ENCODE measurements at regions not wholly inside any gene's neighbourhood (a gene's known extent, or its start where the extent isn't known, plus 50 kb on each side); places are given as distances from the start of the nearest gene placed in this dataset.

- H3K36me3 ChIP-seq (ENCODE audit: control insufficient read depth, insufficient read depth, low read length), result no peaks in the 10 kb centered on the region
- no peaks in the 10 kb centered on the region for H3K9me3 ChIP-seq (replicated peaks; ENCODE audit: control insufficient read depth, low read depth, low read length)
- no peak overlapping the region for H3K4me3 ChIP-seq (ENCODE audit: low read length)
- no peaks in the 10 kb centered on the region for H3K4me1 ChIP-seq (ENCODE audit: control insufficient read depth, insufficient read depth, low read length)
- H3K27ac ChIP-seq (ENCODE audit: low read length), result no peak overlapping the region
- WGBS (ENCODE audit: insufficient coverage), result 40% methylated on average over 1 of the region's 2 CpGs
- peaks cover 7% of the 10 kb centered on the region for H3K27me3 ChIP-seq (ENCODE audit: control insufficient read depth, insufficient read depth, low read length)
- DNase-seq, result no peak
These were observed 51.0 kb upstream of the PHF24 start for GRCh38 chr9:34907044-34907443.

GRCh38 chr9:34899535-34900158 lies 58.4 kb upstream of the PHF24 start:
- Histone ChIP-seq H3K4me3 (ENCODE audit: low read length) (no peak overlapping the region), H3K9me3 (replicated peaks; ENCODE audit: control insufficient read depth, low read depth, low read length) (no peaks in the 10 kb centered on the region), H3K4me1 (ENCODE audit: control insufficient read depth, insufficient read depth, low read length) (no peaks in the 10 kb centered on the region), H3K27ac (ENCODE audit: low read length) (no peak overlapping the region), H3K36me3 (ENCODE audit: control insufficient read depth, insufficient read depth, low read length) (no peaks in the 10 kb centered on the region), H3K27me3 (ENCODE audit: control insufficient read depth, insufficient read depth, low read length) (peaks cover 7% of the 10 kb centered on the region)
- peak; percentile 80 for DNase-seq
- WGBS (ENCODE audit: insufficient coverage), result 26% methylated on average over 3 of the region's 7 CpGs

- Histone ChIP-seq H3K27me3 (ENCODE audit: control insufficient read depth, insufficient read depth, low read length) (peaks cover 7% of the 10 kb centered on the region), H3K4me1 (ENCODE audit: control insufficient read depth, insufficient read depth, low read length) (no peaks in the 10 kb centered on the region), H3K36me3 (ENCODE audit: control insufficient read depth, insufficient read depth, low read length) (no peaks in the 10 kb centered on the region), H3K27ac (ENCODE audit: low read length) (no peak overlapping the region), H3K4me3 (ENCODE audit: low read length) (no peak overlapping the region), H3K9me3 (replicated peaks; ENCODE audit: control insufficient read depth, low read depth, low read length) (no peaks in the 10 kb centered on the region)
- 70% methylated on average over 7 of the region's 8 CpGs for WGBS (ENCODE audit: insufficient coverage)
- no peak for DNase-seq
These were observed 59.2 kb upstream of the PHF24 start for GRCh38 chr9:34898846-34899245.

DNA sequence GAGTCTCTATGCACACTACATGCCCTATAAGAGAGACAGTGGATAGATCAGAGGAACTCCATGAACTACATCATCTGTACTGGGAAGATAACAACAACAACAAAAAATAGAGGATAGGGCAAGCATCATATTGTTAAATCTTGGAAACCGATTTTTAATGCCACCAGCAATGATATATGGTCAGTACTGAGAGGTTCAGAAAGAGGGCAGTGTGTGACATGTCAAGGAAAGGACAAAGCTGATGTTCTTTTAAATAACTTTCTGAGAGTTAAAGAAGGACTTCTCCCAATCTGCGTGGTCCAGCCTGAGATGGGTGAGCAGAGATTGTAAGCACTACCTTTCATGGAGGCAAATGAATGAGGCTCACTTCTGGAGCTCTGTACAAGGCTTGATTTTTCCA lies 62.0 kb upstream of the PHF24 start:
- no peak overlapping the region for H3K27ac ChIP-seq (ENCODE audit: low read length)
- peaks cover 4% of the 10 kb centered on the region for H3K27me3 ChIP-seq (ENCODE audit: control insufficient read depth, insufficient read depth, low read length)
- H3K36me3 ChIP-seq (ENCODE audit: control insufficient read depth, insufficient read depth, low read length), result no peaks in the 10 kb centered on the region
- DNase-seq, result no peak
- H3K9me3 ChIP-seq (replicated peaks; ENCODE audit: control insufficient read depth, low read depth, low read length), result no peaks in the 10 kb centered on the region
- WGBS (ENCODE audit: insufficient coverage), result no CpG with 5 or more reads among the region's 2 CpGs
- H3K4me3 ChIP-seq (ENCODE audit: low read length), result no peak overlapping the region
- no peaks in the 10 kb centered on the region for H3K4me1 ChIP-seq (ENCODE audit: control insufficient read depth, insufficient read depth, low read length)

- no peaks in the 10 kb centered on the region for H3K4me1 ChIP-seq (ENCODE audit: control insufficient read depth, insufficient read depth, low read length)
- whole genome bisulfite sequencing (ENCODE audit: insufficient coverage), result 53% methylated on average over 4 of the region's 5 CpGs
- no peak overlapping the region for H3K27ac ChIP-seq (ENCODE audit: low read length)
- DNase-seq, result no peak
- no peaks in the 10 kb centered on the region for H3K27me3 ChIP-seq (ENCODE audit: control insufficient read depth, insufficient read depth, low read length)
- no peak overlapping the region for H3K4me3 ChIP-seq (ENCODE audit: low read length)
- no peaks in the 10 kb centered on the region for H3K9me3 ChIP-seq (replicated peaks; ENCODE audit: control insufficient read depth, low read depth, low read length)
- H3K36me3 ChIP-seq (ENCODE audit: control insufficient read depth, insufficient read depth, low read length), result no peaks in the 10 kb centered on the region
These were observed 65.2 kb upstream of the PHF24 start for GRCh38 chr9:34892886-34893285.

GRCh38 chr9:34891386-34891785 lies 66.7 kb upstream of the PHF24 start:
- H3K27ac ChIP-seq (ENCODE audit: low read length), result no peak overlapping the region
- no peaks in the 10 kb centered on the region for H3K36me3 ChIP-seq (ENCODE audit: control insufficient read depth, insufficient read depth, low read length)
- no peaks in the 10 kb centered on the region for H3K4me1 ChIP-seq (ENCODE audit: control insufficient read depth, insufficient read depth, low read length)
- no peaks in the 10 kb centered on the region for H3K9me3 ChIP-seq (replicated peaks; ENCODE audit: control insufficient read depth, low read depth, low read length)
- no peaks in the 10 kb centered on the region for H3K27me3 ChIP-seq (ENCODE audit: control insufficient read depth, insufficient read depth, low read length)
- H3K4me3 ChIP-seq (ENCODE audit: low read length), result no peak overlapping the region
- no peak for DNase-seq
- 89% methylated on average over 1 of the region's 1 CpG for WGBS (ENCODE audit: insufficient coverage)

- 21% methylated on average over 2 of the region's 2 CpGs for WGBS (ENCODE audit: insufficient coverage)
- DNase-seq, result no peak
- no peaks in the 10 kb centered on the region for H3K4me1 ChIP-seq (ENCODE audit: control insufficient read depth, insufficient read depth, low read length)
- H3K4me3 ChIP-seq (ENCODE audit: low read length), result no peak overlapping the region
- no peaks in the 10 kb centered on the region for H3K9me3 ChIP-seq (replicated peaks; ENCODE audit: control insufficient read depth, low read depth, low read length)
- H3K36me3 ChIP-seq (ENCODE audit: control insufficient read depth, insufficient read depth, low read length), result no peaks in the 10 kb centered on the region
- H3K27me3 ChIP-seq (ENCODE audit: control insufficient read depth, insufficient read depth, low read length), result no peaks in the 10 kb centered on the region
- no peak overlapping the region for H3K27ac ChIP-seq (ENCODE audit: low read length)
These were observed 70.2 kb upstream of the PHF24 start for GRCh38 chr9:34887841-34888240.

- Histone ChIP-seq H3K27ac (ENCODE audit: low read length) (no peak overlapping the region), H3K4me1 (ENCODE audit: control insufficient read depth, insufficient read depth, low read length) (no peaks in the 10 kb centered on the region), H3K27me3 (ENCODE audit: control insufficient read depth, insufficient read depth, low read length) (no peaks in the 10 kb centered on the region), H3K4me3 (ENCODE audit: low read length) (no peak overlapping the region), H3K9me3 (replicated peaks; ENCODE audit: control insufficient read depth, low read depth, low read length) (no peaks in the 10 kb centered on the region), H3K36me3 (ENCODE audit: control insufficient read depth, insufficient read depth, low read length) (no peaks in the 10 kb centered on the region)
- 89% methylated on average over 1 of the region's 2 CpGs for WGBS (ENCODE audit: insufficient coverage)
- no peak for DNase-seq
These were observed 73.3 kb upstream of the PHF24 start for GRCh38 chr9:34884747-34885189.

DNA sequence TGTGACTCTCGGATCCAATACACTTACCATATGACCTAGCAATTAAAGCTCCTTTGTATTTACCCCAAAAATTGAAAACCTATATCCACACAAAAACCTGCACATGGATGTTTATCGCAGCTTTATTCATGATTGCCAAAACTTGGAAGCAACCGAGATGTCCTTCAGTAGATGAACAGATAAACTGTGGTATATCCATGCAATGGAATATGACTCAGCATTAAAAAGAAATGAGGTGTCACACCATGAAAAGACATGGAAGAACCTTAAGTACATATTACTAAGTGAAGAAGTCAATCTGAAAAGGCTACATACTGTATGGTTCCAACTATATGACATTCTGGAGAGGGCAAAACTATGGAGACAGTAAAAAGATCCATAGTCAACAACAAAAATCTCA lies 82.0 kb upstream of the PHF24 start:
- no peak overlapping the region for H3K4me3 ChIP-seq (ENCODE audit: low read length)
- no peaks in the 10 kb centered on the region for H3K36me3 ChIP-seq (ENCODE audit: control insufficient read depth, insufficient read depth, low read length)
- H3K4me1 ChIP-seq (ENCODE audit: control insufficient read depth, insufficient read depth, low read length), result no peaks in the 10 kb centered on the region
- WGBS (ENCODE audit: insufficient coverage), result 80% methylated on average over 1 of the region's 3 CpGs
- H3K27me3 ChIP-seq (ENCODE audit: control insufficient read depth, insufficient read depth, low read length), result no peaks in the 10 kb centered on the region
- no peak overlapping the region for H3K27ac ChIP-seq (ENCODE audit: low read length)
- no peak for DNase-seq
- H3K9me3 ChIP-seq (replicated peaks; ENCODE audit: control insufficient read depth, low read depth, low read length), result no peaks in the 10 kb centered on the region

- no peaks in the 10 kb centered on the region for H3K36me3 ChIP-seq (ENCODE audit: control insufficient read depth, insufficient read depth, low read length)
- H3K9me3 ChIP-seq (replicated peaks; ENCODE audit: control insufficient read depth, low read depth, low read length), result no peaks in the 10 kb centered on the region
- WGBS (ENCODE audit: insufficient coverage), result no CpG with 5 or more reads among the region's 2 CpGs
- DNase-seq, result peak; percentile 16
- no peaks in the 10 kb centered on the region for H3K27me3 ChIP-seq (ENCODE audit: control insufficient read depth, insufficient read depth, low read length)
- no peaks in the 10 kb centered on the region for H3K4me1 ChIP-seq (ENCODE audit: control insufficient read depth, insufficient read depth, low read length)
- no peak overlapping the region for H3K27ac ChIP-seq (ENCODE audit: low read length)
- no peak overlapping the region for H3K4me3 ChIP-seq (ENCODE audit: low read length)
These were observed 88.7 kb upstream of the PHF24 start for GRCh38 chr9:34869390-34869789.

GRCh38 chr9:34866614-34867013 lies 91.5 kb upstream of the PHF24 start:
- DNase-seq, result no peak
- Histone ChIP-seq H3K4me3 (ENCODE audit: low read length) (no peak overlapping the region), H3K4me1 (ENCODE audit: control insufficient read depth, insufficient read depth, low read length) (no peaks in the 10 kb centered on the region), H3K27ac (ENCODE audit: low read length) (no peak overlapping the region), H3K9me3 (replicated peaks; ENCODE audit: control insufficient read depth, low read depth, low read length) (no peaks in the 10 kb centered on the region), H3K27me3 (ENCODE audit: control insufficient read depth, insufficient read depth, low read length) (peaks cover 3% of the 10 kb centered on the region), H3K36me3 (ENCODE audit: control insufficient read depth, insufficient read depth, low read length) (no peaks in the 10 kb centered on the region)
